ENCODE measurements at regions not wholly inside any gene's neighbourhood (a gene's known extent, or its start where the extent isn't known, plus 50 kb on each side); places are given as distances from the start of the nearest gene placed in this dataset.
"Not testable (repeated sequence)": the region's sequence is repeated elsewhere in the genome, so short reads cannot be mapped to it uniquely, and the experiment has no call there.

DNA sequence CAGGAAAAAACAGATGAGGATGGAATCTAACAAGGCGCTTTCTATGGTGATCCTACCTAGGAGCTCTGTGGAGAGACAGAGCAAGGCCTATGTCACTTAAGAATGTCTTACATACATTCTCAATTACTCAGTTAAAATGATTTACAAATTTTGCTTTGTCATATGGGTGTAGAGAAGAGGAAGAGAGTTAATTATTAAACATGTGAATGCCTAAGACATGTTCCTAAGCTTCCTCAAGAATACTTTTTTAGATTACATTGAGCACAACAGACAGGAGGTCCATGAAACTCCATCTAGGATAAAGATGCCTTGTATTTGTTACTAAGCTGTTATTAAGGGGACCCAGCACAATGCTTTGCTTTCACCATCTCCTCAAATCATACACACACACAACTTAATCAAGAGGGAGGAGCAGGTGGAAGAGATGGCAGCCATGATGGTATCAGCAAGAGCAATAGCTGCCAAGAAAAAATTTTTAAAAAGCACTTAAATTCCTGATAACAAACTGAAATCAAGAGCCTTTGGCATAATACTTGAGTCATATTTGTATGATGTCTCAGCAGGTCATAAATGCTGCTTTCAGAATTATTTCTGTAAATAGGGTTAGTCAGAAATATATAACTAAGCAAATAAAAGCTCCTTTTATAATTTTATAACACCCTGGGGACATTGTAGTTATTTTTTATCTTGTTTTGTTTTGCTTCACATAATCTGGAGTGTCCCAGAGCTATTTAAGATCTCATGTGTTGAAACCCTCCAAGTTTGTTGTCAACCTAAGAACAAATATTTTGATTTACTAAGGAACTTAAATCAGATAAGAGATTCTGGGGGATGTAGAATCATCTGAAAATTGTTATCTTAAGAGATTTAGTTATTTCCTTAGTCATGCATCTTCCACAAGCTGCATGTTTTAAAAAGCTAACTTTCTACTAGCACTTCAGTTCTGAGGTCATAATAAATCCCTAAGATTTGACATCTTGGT is 70.0 kb upstream of the CD2AP start:
- DNase-seq = no peak

DNA sequence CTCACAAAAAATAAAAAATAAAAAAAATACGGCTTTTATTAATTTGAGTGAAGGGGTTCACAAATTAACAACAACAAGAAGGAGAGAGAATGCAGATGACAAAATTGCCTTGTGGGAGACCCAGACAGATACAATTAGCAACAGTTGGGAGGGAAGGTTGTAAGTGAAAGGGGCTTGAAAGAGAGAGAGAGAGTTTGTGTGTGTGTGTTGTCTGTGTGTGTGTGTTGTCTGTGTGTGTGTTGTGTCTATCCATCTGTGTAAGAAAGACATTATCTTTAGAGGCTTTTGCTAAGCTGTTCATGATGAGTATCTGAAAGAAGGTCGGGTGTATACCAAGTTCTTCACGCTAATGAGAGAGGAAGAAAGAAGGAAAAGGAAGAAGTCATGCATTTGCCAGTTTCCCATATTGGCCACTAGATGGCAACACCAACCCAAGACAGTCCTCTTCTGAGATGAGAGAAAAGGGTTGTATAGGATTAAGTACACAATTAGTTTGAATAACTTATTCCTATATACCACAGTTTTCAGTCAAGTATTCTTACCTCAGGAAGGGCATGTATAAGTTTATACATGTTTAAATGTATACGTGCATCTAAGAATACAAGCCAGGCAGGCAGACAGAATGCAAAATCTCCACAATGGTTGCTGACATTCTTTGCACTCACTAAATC is 63.7 kb upstream of the CD2AP start:
- DNase-seq = peak; percentile 60 to 83 (median 68)

DNA sequence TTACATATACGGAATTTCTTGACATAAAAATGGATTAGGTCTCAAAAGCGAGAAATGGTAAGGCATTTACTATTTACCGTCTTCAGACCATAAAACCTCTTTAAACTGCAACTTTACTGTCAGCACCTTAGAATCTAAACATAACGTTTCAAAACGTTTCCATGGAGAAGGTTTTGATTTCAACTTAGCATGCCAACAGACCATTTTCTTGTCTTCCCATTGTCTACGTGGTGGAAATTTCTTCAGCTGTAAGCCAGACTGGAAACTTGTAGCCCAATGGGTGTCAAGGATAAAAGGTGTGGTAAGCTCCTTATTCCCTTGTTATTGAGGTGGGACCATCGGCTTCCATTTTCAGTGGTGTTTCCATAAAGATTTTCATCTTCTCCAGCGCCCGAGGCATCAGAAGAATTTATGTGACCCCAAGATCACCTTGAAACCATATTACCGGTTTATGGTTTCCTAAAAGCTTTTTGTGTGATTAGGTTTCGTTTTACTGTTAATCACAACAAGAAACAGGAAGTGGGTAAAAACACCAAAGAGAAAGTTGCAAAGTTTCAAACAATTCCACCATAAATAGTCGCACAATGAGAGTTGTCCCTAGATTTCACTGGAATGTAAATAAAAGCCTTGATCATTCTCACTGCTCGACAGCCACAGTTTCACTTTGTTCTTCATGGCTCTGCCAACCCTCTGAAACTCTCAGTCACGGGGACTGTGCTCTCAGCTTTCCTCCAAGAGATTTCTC is 63.0 kb upstream of the CD2AP start:
- DNase-seq = peak; percentile 36 to 58 (median 47)

DNA sequence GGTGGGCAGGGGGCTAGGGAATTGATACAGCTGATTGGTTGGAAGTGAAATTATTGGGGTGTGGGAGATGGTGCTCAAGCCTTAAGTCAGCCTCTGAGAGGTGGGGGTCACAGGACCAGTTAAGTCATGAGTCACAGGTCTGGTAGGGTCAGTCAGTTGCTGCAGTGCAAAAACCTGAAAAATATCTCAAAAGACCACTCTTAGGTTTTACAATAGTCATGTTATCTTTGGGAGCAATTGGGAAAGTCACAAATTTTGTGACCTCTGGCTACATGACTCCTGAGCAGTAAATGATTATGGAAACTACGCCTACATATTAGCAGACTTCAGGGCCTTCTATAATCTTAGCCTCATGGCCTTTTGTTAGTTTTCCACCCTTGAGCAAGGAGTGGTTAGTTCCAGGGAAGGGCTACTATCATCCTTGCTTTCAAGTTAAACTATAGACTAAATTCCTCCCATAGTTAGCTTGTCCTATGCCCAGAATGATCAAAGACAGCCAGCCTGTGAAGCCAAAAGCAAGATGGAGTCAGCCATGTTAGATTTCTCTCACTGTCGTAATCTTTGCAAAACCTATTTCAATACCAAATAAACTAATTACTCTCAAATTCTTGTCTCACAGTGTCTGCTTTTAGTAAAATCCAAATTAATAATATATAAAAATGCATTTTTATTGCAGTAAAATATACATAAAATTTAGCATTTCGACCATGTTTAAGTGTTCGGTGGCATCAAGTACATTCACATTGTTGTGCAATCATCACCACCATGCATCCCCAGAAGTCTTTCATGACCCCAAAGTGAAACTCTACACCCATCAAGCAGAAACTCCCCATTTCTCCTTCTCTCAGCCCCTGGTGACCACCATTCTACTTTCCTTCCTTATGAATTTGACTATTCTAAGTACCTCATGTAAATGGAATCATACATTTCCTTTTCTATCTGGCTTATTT is 60.9 kb upstream of the CD2AP start:
- DNase-seq = no peak

DNA sequence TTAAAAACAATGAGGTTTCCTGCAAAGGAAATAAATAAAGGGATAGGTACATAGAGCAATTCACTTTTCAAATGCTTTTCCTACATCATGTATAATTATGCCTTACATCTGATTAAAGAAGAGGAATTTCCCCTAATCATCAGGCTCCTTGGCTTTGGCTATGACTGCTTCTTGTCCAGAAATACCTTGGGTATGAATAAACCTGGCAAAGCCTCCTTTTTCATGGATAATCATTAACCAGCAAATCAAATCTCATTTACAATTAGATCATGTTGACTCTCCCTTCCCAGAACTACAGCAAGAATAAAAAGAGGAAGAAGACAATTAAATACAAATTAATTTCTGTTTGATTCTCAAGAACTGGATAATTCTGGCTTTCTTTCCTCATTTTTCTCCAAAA is 58.0 kb upstream of the CD2AP start:
- no peak for DNase-seq

DNA sequence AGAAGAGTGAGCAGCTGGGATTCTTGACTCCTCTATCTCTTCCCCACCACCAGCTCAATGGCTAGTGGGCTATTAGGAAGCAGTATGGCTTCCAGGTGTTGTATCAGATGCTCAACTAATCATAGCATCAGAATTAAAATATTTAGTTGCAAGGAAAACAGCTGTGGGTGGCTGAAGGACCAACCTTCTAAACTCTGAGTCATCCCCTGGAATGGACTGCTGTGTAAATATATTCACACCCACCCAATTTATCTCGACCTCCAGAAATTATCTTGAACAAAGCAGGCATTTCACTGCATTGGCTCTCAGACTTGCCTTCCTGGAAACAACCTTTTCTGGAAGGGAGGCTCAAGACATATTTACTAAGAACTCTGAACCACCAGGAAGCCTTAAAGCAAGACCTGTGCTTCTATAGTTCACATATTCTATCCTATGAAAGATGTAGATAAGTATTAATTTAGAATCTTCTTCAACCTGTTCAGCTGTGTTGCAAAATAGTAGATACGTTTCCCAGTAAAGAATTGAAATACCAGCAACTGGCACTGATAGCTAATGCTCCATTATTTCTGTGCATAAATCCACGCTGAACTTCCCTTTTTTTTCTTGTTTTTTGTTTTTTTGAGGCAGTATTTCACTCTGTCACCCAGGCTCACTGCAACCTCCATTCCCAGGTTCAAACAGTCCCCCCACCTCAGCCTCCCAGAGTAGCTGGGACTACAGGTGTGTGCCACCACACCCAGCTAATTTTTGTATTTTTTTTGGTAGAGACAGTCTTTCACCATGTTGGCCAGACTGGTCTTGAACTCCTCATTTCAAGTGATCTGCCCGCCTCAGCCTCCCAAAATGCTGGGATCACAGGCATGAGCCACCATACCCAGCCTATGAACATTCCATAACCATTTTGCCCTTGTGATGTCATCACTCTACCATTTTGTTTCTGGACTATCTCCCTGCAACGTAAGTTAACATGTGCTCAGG is 56.9 kb upstream of the CD2AP start:
- DNase-seq = no peak

DNA sequence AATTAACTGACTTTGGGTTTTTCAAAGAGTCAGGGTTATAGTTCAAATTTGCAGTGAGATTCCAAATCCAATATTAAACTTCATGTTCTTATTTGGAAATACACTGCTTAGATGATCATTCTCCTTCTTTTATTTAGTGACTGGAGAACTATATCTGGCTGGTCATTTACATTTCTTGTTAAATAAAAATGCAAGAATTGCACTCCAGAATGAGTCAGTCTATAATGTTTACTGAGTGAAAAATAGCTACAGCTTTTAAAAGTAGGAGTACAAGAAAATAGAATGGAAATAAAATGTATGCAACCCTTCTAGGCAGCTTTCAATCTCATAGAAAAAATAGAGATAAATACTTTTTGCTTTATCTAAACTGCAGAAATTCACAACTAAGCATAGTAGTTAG is 54.5 kb upstream of the CD2AP start:
- no peak for DNase-seq

DNA sequence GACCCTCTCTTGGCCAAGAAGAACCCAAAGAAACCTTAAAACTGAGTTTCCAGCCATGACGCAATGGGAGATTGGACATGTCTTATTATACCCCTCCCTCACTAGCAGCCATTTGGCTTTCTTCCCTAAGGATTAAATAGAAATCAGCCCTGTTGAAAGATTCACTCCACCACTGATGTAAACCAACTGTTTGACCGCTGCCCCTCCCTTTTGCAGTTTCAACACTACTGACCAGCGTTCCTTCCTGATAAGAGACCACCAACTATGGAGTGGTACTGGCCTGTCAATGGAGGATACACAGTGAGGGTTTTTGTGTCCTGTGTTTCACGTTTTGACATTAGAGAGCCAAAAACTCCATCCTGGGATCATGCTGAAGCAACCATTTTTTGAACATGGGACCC is 53.2 kb upstream of the CD2AP start:
- DNase-seq = no peak

DNA sequence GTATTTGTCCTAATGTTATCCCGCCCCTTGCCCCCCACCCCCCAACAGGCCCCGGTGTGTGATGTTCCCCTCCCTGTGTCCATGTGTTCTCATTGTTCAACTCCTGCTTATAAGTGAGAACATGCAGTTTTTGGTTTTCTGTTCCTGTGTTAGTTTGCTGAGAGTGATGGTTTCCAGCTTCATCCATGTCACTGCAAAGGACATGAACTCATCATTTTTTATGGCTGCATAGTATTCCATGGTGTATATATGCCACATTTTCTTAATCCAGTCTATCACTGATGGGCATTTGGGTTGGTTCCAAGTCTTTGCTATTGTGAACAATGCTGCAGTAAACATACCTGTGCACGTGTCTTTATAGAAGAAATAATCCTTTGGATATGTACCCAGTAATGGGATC is 51.9 kb upstream of the CD2AP start:
- DNase-seq = not testable (repeated sequence)

DNA sequence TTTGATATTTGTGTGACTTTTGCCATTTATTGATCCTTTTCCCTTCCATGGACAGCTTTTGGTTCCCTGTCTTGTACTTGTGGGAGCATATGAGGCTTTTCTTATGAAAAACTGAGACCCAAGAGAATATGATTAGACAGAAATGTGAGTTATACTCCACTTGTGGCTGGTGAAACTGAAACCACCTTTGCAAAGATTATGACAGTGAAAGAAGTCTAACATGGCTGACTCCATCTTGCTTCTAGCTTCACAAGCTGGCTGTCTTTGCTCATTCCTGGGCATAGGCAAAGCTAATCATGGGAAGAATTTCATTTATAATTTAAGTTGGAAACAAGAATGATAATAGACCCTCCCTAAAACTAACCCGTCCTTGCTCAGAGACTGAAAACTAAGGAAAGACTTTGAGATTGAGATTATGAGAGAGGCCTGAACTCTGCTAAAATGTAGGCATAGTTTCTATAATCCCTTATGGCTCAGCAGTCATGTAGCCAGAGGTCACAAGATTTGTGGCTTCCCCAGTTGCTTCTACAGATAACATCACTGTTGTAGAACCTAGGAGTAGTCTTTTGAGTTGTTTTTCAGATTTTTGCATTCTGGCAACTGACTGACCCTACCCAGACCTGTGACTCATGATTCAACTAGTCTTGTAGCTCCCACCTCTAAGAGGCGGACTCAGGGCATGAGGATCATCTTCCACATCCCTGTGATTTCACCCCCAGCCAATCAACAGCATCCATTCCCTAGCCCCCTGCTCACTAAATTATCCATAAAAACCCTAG is 50.9 kb upstream of the CD2AP start:
- DNase-seq = no peak

DNA sequence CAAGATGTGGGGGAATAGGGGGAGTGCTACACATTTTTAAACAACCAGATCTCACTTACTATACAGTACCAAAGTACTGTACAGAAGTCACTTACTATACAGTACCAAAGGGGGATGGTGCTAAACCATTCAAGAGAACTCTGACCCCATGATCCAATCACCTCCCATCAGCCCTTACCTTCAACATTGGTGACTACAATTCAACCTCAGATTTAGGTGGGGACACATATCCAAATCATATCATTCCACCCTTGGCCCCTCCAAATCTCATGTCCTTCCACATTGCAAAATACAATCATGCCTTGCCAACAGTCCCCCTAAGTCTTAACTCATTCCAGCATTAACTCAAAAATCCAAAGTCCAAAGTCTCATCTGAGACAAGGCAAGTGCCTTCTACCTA is 49.9 kb upstream of the CD2AP start:
- no peak for DNase-seq

Data from suppressor macrophage (primary cell).